Hematopoietic multipotent progenitor cell (in vitro differentiated cells): ENCODE measurements at regions not wholly inside any gene's neighbourhood (a gene's known extent, or its start where the extent isn't known, plus 50 kb on each side); places are given as distances from the start of the nearest gene placed in this dataset.
A peak's percentile ranks its signal among the peaks of the same experiment; 100 is the strongest.

ENCODE experiments used
- DNase-seq, 3 donors: peaks; one replicate each; pipeline ENCODE4 v3.0.0-alpha.2; 2011 to 2015; ENCODE audit warnings: low read depth in 2 of 3, low spot score in 2 of 3

DNA sequence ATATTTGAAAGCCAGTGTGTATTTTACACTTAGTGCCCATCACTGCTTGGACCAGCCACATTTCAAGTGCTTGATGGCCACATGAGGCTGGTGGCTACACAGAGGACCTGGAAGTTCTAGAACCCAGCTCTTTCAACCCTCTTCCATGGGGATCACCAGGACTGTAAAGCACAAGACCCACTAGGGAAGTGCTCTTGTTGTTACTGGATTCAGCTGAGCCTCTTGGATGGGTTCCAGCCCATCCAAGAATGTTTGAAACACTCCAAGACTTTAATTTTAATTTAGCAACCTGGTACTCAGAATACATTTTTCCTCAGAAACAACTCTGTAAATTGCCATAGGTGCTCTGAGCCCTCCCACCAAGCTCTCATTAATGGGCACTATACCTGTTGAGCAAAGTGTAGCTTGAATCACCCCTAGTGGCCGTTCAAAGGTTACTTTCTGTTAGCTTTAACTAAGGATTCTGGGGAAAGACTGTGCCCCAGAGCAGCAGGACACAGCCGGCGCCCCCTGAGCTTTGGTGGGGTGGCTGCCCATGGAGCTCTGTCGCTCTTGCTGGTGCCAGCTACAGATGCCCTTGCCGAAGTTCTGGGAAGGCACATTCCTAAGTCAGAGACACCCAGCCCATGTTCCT is 212.4 kb downstream of the HSD17B3 start:
- no peak for DNase-seq

DNA sequence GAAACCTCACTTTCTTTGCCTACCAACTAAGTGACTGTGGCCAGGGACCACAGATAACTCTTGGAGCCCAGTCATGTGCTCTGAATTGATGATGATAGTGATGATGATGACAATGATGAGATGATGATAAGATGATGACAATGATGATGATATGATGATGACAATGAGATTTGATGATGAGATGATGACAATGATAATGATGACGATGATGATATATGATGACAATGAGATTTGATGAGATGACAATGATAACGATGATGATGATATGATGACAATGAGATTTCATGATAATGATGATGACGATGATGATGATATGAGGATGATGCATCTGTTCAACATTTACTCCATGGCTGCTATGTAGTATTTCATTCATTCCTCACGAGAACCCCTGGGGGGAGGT is 213.0 kb downstream of the ERCC6L2 start:
- DNase-seq: no peak

GRCh38 chr9:96087669-96088299 is 212.3 kb downstream of the ERCC6L2 start:
- no peak for DNase-seq

- DNase-seq: no peak
Measured at GRCh38 chr9:96086936-96087571, 211.6 kb downstream of the ERCC6L2 start.

DNA sequence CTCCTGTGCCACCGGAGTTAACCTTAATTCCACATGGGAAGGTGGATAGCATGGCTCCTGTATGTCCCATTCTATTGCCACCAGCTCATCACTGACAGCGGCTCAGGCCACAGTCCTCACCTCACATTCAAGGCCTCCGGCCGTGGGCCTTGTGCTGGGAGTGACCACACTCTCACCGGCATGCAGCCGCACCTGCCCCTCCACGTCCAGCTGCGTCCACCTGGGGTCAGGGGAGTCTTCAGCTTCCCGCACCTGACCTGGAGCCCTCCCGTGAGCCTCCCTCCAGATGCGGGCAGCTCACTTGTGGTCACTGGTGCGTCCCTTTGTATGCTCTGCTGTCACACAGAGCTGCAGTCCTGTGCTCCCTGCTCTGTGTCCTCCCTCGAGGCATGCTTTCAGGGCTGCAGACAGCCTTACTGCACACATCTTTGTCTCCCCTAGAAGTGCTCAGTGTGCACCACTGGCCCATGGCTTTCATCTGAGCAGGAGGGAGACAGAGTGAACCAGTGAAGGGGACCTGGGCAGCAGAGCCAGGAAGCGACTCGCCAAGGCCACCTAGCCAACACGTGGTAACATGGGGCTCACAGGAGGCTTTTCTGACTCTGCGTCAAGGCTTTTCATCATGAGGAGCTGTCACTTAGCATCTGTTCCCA is 210.1 kb downstream of the ERCC6L2 start:
- no peak for DNase-seq

GRCh38 chr9:96084331-96084734 is 208.8 kb downstream of the ERCC6L2 start:
- no peak for DNase-seq

GRCh38 chr9:96082516-96083232 is 207.2 kb downstream of the ERCC6L2 start:
- DNase-seq: no peak

DNA sequence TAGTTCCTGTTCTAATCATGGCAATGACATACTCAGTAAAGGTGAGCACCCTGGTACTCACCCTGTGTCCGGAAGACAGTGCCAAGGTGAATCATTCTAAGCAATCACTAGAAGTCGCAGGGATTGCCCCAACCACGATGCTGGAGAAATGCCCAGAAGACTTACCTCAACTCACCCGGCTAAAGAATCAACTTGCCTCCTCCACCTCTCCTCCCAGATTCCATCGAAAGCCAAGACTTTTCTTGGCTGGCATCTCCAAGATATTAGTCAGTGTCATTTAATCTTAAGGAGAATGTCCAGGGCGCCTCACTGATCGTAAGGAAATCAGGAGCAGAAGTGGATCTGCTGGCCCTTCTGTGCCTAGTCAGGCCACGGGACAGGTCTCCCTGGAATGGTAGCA is 204.9 kb downstream of the ERCC6L2 start:
- DNase-seq: no peak

- DNase-seq: no peak
Measured at GRCh38 chr9:96079779-96080178, 204.3 kb downstream of the ERCC6L2 start.

DNA sequence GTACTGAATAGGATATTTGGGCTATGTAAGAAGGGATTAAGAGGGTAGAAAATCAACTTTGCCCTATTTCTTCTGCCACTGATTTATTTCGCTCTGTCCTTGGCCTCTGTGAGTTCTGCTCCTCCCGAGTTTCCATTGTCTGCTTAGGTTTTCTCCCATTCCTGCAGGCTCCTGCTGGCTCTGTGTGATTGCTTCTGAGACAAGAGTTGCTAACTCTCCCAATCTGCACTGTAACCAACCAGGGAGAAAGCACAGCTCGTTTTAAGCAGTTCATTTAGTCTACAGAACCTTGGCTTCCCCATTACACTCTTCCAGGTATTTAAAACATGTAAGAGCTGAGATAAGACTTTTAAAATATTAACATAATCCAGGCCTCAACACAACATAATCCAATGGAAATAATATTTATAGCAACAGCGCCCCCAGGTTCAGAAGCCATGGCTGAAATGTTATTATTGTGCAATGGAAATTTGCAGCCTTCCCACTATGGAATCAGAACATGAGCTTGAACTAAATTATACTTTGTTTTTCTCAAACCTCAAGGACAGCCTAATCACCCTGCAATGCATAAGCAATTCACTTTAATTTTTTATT is 203.5 kb downstream of the ERCC6L2 start:
- DNase-seq: no peak

DNA sequence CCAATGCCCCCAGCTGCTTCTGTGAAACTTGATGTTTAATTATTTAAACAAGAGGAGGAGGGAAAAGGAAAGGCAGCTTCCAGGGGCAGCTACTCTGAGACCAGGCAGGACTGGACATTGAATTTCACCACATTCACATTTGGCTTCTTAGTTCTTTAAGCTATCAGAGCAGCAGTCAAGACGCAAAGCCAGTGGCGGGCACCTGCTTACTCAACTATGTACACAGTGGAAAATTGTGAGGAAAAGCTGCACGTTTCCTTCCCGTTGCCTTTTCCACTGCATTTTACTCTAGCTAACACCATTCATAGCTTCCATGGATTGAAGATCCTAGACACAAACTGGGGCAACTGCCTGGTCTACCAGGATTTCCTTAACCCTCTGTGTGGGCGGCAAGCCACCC is 200.3 kb downstream of the ERCC6L2 start:
- no peak for DNase-seq

DNA sequence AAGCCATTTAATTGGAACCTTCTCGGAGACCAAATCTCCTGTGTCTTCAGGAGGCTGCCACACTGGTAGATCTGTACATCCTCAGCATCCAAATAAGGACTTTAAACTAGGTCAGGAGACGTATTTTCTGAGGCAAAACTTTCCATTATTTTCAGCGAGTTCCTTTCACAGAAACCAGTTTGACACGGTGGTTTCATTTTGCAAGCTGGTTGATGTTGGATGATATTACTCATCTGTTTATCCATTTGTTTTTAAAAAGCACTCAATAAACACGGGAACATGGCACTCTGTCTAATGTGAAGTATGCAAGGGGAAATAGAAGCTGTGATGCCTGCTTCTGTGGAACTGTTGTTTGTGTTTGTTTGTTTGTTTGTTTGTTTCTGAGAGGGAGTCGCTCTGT is 199.6 kb downstream of the ERCC6L2 start:
- no peak for DNase-seq

DNA sequence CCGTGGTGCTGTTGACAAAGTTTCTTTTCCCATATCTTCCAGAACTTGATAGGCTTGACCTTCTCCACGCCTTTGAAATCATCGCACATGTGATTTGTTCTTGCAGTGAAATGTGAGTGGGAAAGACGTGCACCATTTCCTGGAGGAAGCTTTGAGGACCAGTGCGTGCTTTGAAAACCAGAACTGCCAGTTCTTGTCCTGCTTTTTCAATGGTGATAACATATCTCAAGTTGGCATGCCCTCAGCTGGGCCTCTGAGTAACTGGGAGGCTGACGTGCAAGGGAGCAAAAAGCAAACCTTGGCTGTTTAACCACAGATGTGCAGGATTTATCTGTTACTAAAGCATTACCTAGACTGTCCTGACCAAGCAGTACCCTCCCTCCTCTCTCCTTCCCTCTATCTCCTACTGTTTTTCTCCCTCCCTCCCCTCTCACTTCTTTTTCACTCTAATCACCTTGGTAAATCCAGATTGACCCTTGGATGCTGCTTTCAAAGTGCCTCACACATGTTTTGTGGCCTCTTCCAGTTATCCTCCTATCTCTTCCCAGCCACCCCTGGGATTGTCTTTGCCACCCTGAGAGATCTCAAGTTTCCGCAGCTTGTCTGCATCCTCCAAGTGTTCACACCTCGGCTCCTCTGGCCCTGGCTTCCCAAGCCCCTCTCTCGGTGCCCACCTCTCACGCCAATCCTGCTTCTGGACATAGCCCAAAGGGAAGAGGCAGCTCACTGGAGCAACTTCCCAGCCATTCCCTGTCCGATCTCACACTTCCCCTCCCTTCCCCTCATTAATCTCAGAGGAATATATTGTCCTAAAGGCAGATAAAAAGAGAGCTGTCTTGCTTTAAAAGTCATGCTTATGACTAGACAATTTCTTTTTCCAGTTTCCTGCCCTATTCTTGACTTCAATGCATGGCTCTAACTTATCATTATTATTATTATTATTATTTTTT is 198.3 kb downstream of the ERCC6L2 start:
- peak in 1 of 3 donors; percentile 20 for DNase-seq

- no peak for DNase-seq
Measured at GRCh38 chr9:96072930-96073329, 197.4 kb downstream of the ERCC6L2 start.

DNA sequence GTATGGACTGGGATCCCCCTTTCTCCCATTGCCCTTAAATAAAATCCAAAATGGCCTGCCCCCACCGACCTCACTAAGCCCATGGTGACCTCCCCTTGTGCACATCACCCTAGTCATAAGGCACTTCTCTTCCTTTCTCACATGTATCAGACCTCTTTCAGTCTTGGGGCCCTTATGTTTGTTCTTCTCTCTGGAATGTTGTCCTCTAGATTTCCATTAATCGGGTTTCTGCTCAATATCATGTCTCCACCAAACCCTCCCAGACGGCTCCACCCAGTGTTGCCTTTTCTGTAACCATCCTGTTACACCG is 196.3 kb downstream of the ERCC6L2 start:
- no peak for DNase-seq

DNA sequence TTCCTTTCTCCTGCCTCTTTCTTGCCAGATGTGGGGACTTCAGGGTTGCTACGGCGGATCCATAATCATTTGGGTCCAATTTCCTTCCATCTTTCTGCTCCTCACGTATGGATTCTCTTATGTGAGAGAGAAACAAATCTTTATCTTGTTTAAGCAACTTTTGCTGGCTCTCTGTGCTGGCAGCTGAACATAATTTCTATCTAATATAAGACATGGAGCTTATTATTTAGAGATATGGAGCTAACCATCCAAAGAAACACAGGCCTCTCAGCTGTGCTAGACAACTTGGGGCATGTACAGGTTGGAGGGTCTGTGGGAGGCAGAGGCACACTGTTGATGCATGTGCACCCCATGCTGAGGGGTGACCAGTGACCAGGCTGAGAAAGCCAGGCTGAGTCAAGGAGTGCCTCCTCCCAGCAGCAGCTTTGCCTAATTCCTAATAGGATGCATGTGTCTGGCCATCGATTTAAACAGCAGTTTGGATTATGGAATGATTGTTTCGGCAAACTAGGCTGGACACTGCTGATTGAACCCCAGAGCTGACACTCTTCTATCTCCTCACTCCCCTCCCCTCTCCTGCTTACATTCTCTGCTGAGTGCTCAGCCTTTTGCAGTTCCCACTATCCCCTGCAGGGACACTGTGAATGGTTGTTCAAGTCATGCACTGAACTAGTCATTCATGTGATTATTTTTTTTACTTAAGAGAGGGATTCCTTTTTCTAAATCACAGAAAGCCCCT is 195.8 kb downstream of the ERCC6L2 start:
- DNase-seq: peak in 1 of 3 donors; percentile 48

- no peak for DNase-seq
Measured at GRCh38 chr9:96069629-96070220, 194.2 kb downstream of the ERCC6L2 start.

GRCh38 chr9:96068511-96068910 is 193.0 kb downstream of the ERCC6L2 start:
- DNase-seq: no peak

- no peak for DNase-seq
Measured at GRCh38 chr9:96067600-96067999, 192.1 kb downstream of the ERCC6L2 start.
